ENCODE measurements at regions not wholly inside any gene's neighbourhood (a gene's known extent, or its start where the extent isn't known, plus 50 kb on each side); places are given as distances from the start of the nearest gene placed in this dataset.
"Not testable (repeated sequence)": the region's sequence is repeated elsewhere in the genome, so short reads cannot be mapped to it uniquely, and the experiment has no call there.

DNA sequence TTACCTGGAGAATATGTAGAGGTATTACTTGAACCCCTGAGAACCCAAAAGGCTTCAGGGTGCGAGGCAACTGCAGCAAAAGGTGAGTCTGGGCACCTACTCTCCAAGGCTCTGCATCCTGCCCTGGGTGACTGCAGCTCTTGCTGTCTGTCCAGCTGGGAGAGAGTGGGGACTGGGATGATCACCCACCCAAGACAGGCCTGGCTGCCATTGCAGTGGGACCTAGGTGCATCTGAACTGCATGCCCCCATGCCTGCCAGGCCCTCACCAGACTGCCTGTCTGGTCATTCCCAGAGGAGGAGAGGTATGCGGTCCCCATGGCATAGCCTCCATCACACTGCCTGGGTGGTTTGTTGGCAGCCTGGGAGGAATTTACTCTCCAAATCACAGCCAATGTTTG lies 563.9 kb downstream of the TFAP2A start:
- DNase-seq (ENCODE audit: low read depth) = no peak

DNA sequence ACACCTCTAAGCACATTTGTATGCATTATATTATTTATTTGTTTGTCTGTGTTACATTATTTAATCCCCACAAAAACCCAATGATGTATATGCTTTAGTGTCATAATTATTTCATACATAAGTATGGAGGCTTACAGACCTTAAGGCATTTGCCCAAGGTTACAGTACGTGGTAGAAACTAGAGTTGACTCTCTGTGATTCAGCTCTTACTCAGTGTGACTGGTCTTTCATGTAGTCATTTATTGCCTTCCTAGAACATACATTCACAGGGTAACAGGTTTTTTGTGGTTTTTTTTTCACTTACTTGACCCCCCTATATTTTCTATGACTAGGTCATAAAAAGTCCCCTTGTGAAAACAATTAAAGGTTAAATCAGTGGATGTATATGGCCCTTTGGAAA lies 566.8 kb downstream of the TFAP2A start:
- no peak for DNase-seq (ENCODE audit: low read depth)

DNA sequence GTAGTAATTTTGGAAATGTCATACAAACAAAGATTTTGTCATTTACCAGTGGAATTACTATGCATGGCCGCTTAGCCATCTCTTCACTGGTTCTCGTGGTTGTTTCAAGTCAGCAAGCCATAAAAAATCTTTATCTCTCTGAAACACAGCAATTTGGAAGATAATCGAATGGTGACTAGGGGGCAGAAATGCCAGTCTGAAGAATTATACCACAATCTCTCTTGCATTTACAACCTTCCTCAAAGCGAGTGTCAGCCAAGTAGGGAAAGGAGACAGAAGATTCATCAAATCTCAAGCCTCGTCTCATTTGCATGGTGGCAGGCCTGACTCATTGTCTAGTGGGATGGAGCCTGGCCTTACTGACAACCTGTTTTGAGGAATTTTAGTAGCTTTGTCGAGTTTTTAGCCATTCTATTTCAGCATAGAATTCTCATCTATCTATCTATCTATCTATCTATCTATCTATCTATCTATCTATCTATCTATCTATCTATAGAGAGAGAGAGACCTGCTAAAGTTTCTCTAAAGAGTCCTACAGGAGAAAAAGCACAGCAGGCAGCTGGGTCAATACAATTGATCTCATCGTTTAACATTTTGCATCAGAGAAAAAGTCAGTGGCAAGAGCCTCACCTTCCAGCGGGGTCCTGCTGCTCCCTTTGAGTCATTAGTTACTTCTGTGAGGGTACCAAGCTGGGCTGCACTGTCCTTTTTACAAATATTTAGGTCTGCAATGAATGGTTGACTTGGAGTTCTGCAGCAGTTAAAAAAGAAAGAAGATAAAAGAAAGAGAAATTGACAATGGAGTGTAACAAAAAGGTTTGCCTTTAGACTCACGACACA lies 572.8 kb downstream of the TFAP2A start:
- no peak for DNase-seq (ENCODE audit: low read depth)

GRCh38 chr6:9834233-9834632 lies 580.6 kb downstream of the TFAP2A start:
- DNase-seq (ENCODE audit: low read depth) = no peak

DNA sequence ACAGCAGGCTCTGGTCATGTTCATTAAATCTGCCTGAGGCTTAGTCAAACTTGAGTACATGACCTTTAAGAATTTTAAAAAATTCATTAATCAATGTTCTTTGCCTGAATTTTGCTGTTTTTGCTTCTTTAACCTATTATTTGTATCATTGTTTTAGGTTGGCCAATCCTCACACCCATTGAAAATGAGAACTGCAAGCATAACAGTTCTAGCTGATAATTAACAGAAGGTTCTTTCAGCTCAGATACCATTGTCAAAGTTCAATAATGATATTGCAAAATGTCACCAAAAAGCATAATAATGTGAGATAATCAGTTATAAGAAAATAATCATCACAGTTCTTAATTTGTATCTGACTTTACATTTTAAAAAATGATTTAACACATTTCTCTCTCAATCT lies 583.1 kb downstream of the TFAP2A start:
- no peak for DNase-seq (ENCODE audit: low read depth)

- DNase-seq (ENCODE audit: low read depth) = no peak
Measured at GRCh38 chr6:9830808-9831207, 584.1 kb downstream of the TFAP2A start.

DNA sequence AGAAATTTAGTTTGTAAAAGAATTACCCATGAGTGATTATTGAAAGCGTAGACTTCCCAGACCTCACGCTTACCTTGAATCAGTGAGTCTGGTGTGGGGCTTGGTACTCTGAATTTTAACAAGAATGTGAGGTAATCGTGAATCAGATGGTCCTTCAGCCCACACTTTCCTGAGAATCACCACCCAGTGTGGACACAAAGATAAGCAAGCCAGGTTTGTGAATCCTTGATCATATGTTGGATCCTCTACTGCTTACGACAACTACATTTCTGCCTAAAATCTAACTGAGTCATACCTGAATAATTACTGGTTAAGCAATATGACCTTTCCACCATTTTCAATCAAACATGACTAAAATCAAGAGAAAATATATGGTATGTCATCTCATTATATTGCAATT lies 589.3 kb downstream of the TFAP2A start:
- no peak for DNase-seq (ENCODE audit: low read depth)

GRCh38 chr6:9810727-9811126 lies 604.1 kb downstream of the TFAP2A start:
- not testable (repeated sequence) for DNase-seq (ENCODE audit: low read depth)

GRCh38 chr6:9810286-9810685 lies 604.6 kb downstream of the TFAP2A start:
- no peak for DNase-seq (ENCODE audit: low read depth)

- DNase-seq (ENCODE audit: low read depth) = no peak
Measured at GRCh38 chr6:9806195-9806594, 608.7 kb downstream of the TFAP2A start.

GRCh38 chr6:9801249-9801754 lies 613.6 kb downstream of the TFAP2A start:
- DNase-seq (ENCODE audit: low read depth) = no peak

GRCh38 chr6:9799582-9799981 lies 615.3 kb downstream of the TFAP2A start:
- DNase-seq (ENCODE audit: low read depth) = no peak

- DNase-seq (ENCODE audit: low read depth) = no peak
Measured at GRCh38 chr6:9796827-9797226, 618.0 kb downstream of the TFAP2A start.

GRCh38 chr6:9795880-9796279 lies 619.0 kb downstream of the TFAP2A start:
- no peak for DNase-seq (ENCODE audit: low read depth)

DNA sequence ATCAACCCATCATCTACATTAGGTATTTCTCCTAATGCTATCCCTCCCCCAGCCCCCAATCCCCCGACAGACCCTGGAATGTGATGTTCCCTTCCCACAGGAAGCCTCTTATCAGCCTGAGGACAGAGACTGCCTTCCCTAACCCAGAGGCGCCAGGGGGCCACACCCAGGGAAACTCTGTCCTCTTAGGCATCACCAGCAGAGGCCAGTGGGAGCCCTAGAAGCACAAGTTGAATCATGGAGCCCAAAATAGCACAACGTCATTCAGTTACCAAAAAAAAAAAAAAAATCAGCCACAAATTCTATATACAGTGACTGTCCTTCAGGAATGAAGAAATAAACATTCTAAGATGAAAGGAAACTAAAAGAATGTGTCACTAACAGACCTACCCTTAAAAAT lies 625.7 kb downstream of the TFAP2A start:
- DNase-seq (ENCODE audit: low read depth) = peak; percentile 72

- DNase-seq (ENCODE audit: low read depth) = no peak
Measured at GRCh38 chr6:9784786-9785185, 630.1 kb downstream of the TFAP2A start.

DNA sequence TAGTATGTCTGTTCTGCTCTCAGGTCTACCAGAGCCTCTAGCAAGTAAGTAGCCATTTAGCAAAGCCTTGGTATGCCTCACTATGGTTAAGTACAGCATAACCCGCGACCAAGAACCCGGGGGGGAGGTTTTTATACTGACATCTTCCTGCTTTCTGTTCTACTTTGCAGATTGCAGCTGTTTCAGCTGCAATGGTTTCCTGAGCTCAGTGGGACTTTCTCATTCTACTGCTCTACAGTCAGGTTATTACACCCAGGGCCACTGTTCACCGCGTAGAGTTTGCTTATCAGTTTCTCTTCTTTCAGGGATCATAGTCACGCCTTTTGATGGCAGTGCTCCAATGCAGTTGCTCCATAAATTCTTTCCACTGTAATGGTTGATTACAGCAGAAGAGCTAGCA lies 631.3 kb downstream of the TFAP2A start:
- DNase-seq (ENCODE audit: low read depth) = peak; percentile 46

DNA sequence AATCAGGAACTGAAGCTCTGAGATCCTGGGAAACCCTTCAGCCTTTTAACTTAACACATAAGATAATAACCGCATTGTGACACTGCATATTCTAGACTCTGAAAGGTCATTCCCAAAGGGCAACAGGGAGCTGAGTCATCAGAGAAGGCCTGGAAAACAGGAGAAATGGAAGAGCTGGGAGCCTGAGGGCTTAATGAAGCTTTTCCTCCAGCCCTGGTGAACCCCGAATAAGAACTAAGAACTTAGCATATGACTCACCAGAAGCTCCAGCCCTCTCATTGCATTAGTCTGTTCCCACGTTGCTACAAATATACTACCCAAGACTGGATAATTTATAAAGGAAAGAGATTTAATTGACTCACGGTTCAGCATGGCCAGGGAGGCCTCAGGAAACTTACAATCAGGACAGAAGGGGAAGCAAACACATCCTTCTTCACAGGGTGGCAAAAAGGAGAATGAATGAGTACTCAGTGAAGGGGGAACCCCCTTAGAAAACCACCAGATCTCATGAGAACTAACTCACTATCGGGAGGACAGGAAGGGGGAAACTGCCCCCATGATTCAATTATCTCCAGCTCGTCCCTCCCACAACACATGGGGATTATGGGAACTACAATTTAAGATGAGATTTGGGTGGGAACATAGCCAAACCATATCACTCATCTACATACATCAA lies 648.5 kb downstream of the TFAP2A start:
- DNase-seq (ENCODE audit: low read depth) = peak; percentile 55

DNA sequence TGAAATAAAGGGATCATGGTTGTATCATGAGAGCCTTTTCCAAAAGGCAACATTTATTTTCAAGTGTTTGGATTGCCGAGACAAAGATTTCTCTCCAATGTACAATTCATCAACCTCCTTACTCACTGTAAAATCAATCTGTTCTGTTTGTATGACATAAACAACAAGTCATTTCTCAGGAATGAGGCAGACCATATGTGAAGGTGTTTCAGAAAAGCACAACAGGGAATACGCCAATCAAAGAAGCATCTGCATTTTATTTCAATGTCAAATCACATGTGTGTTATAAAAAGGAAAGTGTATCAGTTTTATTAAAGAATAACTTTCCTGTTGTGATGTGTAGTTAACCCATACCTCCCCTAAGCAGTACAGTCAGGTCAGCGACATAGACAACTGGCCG lies 653.7 kb downstream of the TFAP2A start:
- no peak for DNase-seq (ENCODE audit: low read depth)

DNA sequence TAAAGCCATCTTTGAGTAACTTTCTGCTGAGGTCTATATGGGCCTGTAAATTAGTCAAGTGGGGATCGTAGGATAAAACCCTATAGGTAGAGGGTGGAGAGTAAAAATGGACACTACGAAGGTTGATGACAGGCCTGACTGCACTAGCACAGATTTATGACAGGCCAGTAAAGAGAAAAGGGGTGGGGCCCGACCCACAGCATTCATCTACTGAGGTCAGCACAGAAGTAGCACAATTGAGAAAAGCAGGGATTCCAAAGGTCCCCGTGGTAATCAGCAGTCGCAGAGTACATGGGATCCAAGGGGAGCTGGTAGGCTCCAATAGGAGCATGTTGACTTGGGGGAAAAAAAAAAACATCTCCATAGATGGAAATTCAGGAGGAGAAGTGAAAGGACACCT lies 660.4 kb downstream of the TFAP2A start:
- DNase-seq (ENCODE audit: low read depth) = no peak

GRCh38 chr6:9745966-9746365 lies 668.9 kb downstream of the TFAP2A start:
- DNase-seq (ENCODE audit: low read depth) = no peak

DNA sequence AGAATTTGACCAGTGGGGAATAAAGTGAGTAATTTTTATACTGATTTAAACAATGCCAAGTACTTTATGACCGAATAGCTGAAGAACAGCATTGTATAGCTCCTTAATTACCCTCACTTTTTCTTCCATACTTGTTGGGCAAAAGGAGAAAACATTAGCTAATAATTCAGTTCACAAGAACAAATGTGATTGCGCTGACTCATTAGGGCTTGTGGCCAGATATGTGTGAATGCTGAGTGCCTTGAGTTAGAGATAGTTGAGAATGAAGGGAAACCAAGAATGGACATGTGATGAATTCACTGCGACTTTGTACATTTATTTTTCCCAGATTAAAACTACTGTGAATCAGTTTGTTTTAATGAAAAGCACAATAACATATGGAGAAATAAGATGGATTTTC lies 669.4 kb downstream of the TFAP2A start:
- peak; percentile 14 for DNase-seq (ENCODE audit: low read depth)

- DNase-seq (ENCODE audit: low read depth) = no peak
Measured at GRCh38 chr6:9744119-9744518, 670.8 kb downstream of the TFAP2A start.
